ENCODE measurements at regions not wholly inside any gene's neighbourhood (a gene's known extent, or its start where the extent isn't known, plus 50 kb on each side); places are given as distances from the start of the nearest gene placed in this dataset.

- no peak for DNase-seq (ENCODE audit: low spot score)
Observed at GRCh38 chr2:42931818-42932195, 139.4 kb upstream of the HAAO start.

- DNase-seq (ENCODE audit: low spot score): peak; percentile 46
Observed at GRCh38 chr2:42931146-42931817, 138.9 kb upstream of the HAAO start.

DNA sequence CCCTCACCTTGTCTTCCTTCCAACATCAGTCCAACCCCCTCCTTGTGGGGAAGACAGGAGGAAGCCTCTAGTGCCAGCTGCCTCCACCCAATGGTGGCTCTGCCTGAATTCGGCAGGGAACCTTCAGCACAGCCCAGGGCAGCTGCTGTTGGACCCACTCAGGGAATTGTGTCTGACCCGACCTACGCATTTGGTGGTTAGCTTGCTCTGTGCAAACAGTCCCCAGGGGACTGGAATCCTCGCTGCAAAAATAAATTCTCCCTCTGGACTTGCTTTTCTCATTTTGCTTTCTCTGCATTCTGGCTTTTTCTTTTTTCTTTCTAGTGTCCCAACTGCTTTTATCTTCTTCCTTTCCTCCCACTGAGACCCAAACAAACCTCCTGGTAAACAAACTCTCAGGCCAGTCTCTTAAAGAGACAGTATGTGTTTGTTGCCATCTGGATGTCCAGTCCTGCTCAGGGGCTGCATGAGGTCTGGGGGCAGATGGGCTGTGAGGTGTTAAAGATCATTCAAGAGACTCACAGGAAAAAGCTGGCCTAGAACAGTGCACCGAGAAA is 137.7 kb upstream of the HAAO start:
- no peak for DNase-seq (ENCODE audit: low spot score)

- no peak for DNase-seq (ENCODE audit: low spot score)
Observed at GRCh38 chr2:42929546-42930024, 137.2 kb upstream of the HAAO start.

DNA sequence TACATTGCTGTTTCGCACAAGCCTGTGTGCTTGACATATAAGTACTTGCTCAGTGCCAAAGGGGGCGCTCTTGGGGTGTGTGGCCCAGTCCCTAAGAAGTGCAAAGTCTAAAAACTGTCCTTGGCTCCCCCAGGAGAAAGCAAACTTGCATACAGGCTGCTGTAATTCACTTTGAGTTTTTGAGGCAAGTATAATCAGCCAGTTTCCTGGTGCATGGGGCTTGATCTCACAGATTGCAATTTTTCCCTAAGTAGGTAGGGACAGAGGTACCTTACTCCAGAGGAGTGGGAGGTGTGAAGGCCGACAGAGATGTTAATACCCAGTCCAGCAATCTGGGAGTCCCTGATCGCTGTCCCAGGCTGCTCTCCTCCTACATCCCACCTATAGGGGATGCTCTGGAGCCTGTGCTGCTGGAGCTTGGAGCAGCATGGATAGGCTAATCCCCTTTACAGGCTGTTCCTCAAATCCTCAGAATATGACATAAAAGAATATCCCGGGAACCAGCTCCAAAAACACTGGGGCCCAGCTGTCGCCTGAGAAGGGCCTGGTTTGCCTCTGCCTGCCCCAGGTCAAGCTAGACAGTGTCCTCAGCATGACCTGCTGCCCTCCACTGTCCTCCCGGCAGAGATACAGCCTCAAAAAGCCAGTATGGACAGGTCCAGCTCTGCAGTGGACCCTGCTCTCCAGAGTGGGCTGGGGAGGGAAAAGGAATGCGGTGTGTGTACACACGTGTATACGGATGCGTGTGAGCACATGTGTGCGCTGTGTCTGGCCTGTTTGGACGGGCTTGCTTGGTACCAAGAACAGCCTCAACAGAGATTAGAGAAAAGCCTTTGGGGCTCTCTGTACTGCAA is 136.5 kb upstream of the HAAO start:
- peak; percentile 69 for DNase-seq (ENCODE audit: low spot score)

- DNase-seq (ENCODE audit: low spot score): no peak
Observed at GRCh38 chr2:42928161-42928691, 135.8 kb upstream of the HAAO start.

DNA sequence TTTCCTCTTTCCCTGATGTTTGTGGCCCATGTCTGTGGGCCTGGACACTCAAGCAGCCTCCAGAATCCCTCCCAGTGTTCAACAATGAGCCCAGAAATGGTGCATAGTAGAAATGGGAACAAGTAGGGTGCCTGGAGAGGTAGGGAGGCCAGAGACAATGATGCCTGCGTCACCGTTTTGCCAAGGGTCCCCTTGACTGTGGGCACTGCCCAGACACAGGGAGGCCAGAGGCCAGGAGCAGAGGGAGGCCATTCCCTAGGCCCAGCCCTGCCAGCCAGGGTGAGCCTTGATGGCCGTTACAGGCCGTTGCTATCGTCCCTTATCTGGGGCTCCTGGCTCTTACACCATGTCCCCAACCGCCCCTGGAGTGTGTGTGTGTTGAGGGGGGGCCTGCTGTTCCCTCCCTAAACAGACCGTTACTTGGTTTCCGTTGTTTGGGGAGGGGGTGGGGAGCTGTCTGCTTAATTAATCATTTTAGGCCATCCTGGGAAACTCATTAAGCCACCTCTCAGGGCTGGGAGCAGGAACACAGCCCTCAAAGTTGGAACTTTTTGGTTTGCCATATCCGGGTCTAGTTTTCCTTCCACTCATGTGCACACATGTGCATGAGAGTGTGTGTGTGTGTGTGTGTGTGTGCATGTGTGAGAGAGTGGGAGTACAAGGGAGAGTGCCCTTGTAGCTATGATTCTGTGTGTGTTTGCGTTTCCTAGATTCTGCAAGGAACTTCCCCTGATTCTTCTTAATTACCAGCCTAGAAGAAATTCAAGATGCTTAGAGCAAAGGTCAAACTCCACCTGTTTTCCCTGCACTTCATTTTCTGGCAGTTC is 135.2 kb upstream of the HAAO start:
- DNase-seq (ENCODE audit: low spot score): no peak

- DNase-seq (ENCODE audit: low spot score): no peak
Observed at GRCh38 chr2:42926434-42927333, 134.3 kb upstream of the HAAO start.

DNA sequence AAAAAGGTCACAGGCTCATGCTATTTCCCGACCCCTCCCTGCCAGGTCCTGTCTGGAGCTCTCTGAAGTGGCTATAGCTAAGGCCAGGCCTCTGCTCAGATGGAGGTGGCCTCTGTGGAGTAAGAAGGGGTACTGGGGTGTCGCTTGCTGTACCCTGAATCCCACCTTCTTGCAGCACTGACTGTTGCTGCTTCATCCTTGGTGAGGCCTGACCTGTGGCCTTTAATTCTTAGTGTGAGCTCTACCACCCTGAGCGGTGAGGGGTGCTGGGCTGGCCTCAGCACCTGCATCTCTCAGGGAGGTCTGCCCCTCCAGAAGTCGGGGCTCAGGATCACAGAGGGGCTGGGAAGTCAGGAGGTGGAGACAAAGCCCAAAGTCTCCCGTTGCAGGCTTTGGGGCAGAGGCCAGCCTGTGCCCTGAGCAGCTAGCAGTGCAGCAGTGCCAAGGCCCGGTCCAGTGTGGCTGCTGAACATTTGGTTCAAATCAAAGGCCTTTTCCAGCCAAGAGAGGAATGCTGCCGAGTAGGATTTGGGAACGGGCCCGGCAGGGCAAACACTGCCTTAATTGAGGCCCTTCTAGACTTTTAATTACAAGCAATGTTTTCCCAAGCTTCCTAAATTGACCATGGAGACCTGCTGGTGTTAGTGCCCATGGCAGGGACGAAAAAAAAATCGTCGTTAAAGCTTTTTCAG is 133.5 kb upstream of the HAAO start:
- DNase-seq (ENCODE audit: low spot score): no peak

DNA sequence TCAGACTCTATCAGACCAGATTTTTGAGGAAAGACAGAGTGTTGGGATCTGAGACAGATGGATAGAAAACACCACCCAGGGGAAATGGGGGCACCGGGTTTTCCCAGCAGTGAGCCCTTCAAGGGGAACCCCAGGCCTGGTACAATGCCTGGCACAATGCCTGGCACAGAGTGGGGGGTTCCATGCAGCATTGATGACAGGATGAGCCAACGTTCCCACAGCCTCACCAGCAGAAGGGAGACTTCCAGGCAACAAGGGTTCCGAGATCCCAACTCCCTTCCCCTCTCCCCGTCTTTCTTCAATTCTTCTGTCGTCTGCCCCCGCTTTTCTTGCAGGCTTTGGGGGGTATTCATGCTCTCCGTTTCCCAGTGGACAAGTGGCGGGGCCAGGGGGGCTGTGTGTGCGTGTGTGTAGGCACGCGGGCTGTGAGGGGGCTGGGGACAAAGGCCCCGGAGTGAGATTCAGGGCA is 132.1 kb upstream of the HAAO start:
- DNase-seq (ENCODE audit: low spot score): no peak

- no peak for DNase-seq (ENCODE audit: low spot score)
Observed at GRCh38 chr2:42923580-42924417, 131.4 kb upstream of the HAAO start.

GRCh38 chr2:42922790-42923579 is 130.6 kb upstream of the HAAO start:
- no peak for DNase-seq (ENCODE audit: low spot score)

GRCh38 chr2:42922293-42922692 is 129.9 kb upstream of the HAAO start:
- no peak for DNase-seq (ENCODE audit: low spot score)

DNA sequence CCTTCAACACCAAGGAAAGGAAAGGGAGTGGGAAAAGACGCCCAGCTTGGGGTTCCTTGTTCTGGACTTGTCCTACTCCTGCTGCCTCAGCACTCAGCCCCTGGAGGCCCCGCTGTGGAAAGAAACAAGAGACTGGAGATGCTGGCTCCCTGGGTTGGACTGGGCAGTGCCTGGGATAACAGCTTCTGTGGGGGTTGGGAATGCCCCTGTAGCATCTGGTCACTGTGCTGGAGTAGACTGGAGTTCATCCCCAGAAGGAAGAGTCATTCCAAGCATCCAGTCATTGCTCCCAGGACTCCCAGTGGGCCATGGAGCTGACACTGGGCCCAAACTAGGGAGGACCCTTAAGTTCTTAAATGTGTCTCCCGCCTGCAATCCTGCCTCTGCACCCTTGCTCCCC is 129.3 kb upstream of the HAAO start:
- no peak for DNase-seq (ENCODE audit: low spot score)

GRCh38 chr2:42921147-42921520 is 128.8 kb upstream of the HAAO start:
- DNase-seq (ENCODE audit: low spot score): no peak

DNA sequence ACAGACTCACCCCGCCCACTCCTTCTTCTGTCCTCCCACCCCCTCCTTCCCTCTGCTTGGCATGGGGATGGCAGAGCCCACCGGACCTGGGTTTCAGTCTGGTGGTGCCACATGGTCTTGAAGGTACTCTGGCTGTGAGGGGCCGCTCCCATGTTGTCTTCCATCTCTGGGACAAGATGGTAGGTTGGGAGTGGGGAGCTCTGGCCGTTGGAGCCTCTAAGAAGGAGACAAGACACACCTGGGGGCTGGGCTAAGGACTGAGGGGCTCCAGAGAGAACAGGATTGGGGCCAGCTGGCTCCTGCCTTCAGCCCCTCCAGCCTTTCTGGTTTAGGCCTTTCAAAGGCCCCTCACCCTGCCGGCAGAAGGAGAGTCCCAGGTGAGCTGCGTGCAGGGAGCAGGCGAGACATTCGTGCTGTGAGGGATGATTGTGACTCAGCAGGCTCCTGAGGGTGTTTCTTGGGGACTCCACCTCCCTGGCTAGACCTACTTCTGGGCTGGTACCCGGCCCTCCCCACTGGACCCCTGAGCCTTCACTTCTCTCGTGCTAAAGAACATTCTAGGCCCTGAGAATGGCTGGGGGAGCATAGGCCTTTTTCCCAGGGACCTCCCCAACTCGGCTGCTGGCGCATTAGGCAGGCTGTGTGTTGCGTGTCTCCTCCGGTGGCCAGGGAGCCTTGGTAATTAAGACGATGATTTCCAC is 128.2 kb upstream of the HAAO start:
- no peak for DNase-seq (ENCODE audit: low spot score)

DNA sequence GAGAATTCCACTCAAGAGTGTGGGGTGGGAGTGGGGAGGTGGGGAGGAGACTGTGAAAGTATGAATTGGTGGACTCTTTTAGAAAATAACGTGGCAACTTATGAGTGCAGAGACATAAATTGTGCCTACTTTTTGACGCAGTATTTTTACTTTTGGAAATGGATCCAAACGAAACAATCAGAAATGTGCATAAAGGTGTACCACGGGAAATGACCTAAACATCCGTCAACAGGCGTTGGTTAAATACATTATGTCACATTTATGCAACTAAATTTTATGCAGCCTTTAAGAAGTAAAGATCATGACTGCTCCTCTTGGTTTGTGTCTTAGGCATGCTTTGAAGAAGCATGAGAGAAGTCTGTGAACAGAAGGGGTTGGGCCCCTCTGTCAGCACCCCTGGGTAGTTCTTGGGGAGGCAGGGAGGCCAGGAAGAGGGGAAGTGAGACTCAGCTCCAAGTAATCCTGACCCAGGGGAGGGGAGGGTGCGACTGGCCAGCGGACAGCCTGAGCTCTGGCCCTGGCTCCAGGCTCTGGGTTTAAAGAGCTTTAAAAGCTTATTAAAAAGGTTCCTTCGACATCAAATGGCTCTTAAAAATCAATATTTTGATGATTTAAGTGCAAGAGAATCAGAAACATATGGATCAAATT is 126.4 kb upstream of the HAAO start:
- DNase-seq (ENCODE audit: low spot score): no peak
